Sigmoid colon (tissue), 6 donors: ENCODE measurements at regions not wholly inside any gene's neighbourhood (a gene's known extent, or its start where the extent isn't known, plus 50 kb on each side); places are given as distances from the start of the nearest gene placed in this dataset.

Experiments
- DNase-seq: peaks from one replicate; pipeline ENCODE4 v3.0.0-alpha.2; 2019
- H3K27ac ChIP-seq, 4 donors: fragments of 200-600 bp; sonication (generic); one replicate each; pipeline ENCODE4 v1.5.1; 2016 to 2019; ENCODE audit warnings: mild to moderate bottlenecking in 1 of 4
- H3K27me3 ChIP-seq, 3 donors: fragments of 200-600 bp; sonication (generic); one replicate each; pipeline ENCODE4 v1.5.1; 2019; ENCODE audit warnings: mild to moderate bottlenecking in 1 of 3
- H3K36me3 ChIP-seq, 4 donors: fragments of 200-600 bp; sonication (generic); one replicate each; pipeline ENCODE4 v1.5.1; 2016 to 2019
- H3K4me1 ChIP-seq, 4 donors: fragments of 200-600 bp; sonication (generic); one replicate each; pipeline ENCODE4 v1.5.1; 2017 to 2019
- H3K4me3 ChIP-seq, 4 donors: fragments of 200-600 bp; sonication (generic); one replicate each; pipeline ENCODE4 v1.5.1; 2017 to 2019; ENCODE audit warnings: mild to moderate bottlenecking in 2 of 4, moderate library complexity in 1 of 4
- H3K9me3 ChIP-seq, 4 donors: fragments of 200-600 bp in 3 of 4; sonication (generic) in 3 of 4; one replicate each; pipeline versions ENCODE4 v1.5.1 to v1.6.1; 2013 to 2019
- CTCF ChIP-seq, 4 experiments: fragments of 450-650 bp in 3 of 4; fragments of 200-600 bp in 1 of 4; IDR thresholded peaks; one replicate each; pipeline ENCODE4 v1.5.1; 2016 to 2019; ENCODE audit warnings: antibody characterized with exemption in 4 of 4, mild to moderate bottlenecking in 3 of 4, moderate library complexity in 2 of 4
- EP300 ChIP-seq, 4 donors: sonication (generic); formaldehyde crosslinking; IDR thresholded peaks; one replicate each; pipeline ENCODE4 v1.6.1; 2017; ENCODE audit warnings: antibody characterized with exemption in 4 of 4
- POLR2A ChIP-seq, 2 donors: fragments of 450-650 bp; IDR thresholded peaks; one replicate each; pipeline ENCODE4 v1.6.1; 2016; ENCODE audit warnings: antibody characterized with exemption in 2 of 2, mild to moderate bottlenecking in 2 of 2, moderate library complexity in 2 of 2
- POLR2AphosphoS5 ChIP-seq, 4 donors: sonication (generic); formaldehyde crosslinking; IDR thresholded peaks; one replicate each; pipeline ENCODE4 v1.6.1; 2017; ENCODE audit warnings: antibody characterized with exemption in 4 of 4
- whole genome bisulfite sequencing, 2 donors: extraction: QIAGEN DNeasy Blood & Tissue Kit; methylation state at CpG; one replicate each; pipeline ENCODE4 v1.1.7; 2013; 5-methylcytosine and 5-hydroxymethylcytosine counted together
- intact Hi-C: fragments of 100-400 bp; cut with DNase I; formaldehyde crosslinking; loops from one replicate; pipeline ENCODE4 v1.15.1; 2023
- donor health status: healthy with polysubstance abuse.
- donor health status: healthy.

GRCh38 chr2:187826023-187826422 lies 271.8 kb upstream of the TFPI start:
- Histone ChIP-seq H3K36me3 (no peaks in the 10 kb centered on the region), H3K27ac (no peak overlapping the region), H3K27me3 (no peaks in the 10 kb centered on the region), H3K4me3 (no peak overlapping the region), H3K4me1 (no peaks in the 10 kb centered on the region), H3K9me3 (no peaks in the 10 kb centered on the region)
- intact Hi-C loops, result no loop called here
- DNase-seq, result no peak
- 50 to 76% methylated on average over 2 of the region's 2 CpGs for WGBS, 2 donors
- TF ChIP-seq POLR2A (IDR thresholded peaks at IDR 0.05) (no peak), CTCF (IDR thresholded peaks at IDR 0.05) (no peak), POLR2AphosphoS5 (IDR thresholded peaks at IDR 0.05) (no peak), EP300 (IDR thresholded peaks at IDR 0.05) (no peak)

GRCh38 chr2:187834787-187835186 lies 280.6 kb upstream of the TFPI start:
- DNase-seq, result no peak
- Histone ChIP-seq H3K9me3 (no peaks in the 10 kb centered on the region), H3K4me1 (no peaks in the 10 kb centered on the region), H3K27me3 (no peaks in the 10 kb centered on the region), H3K27ac (no peak overlapping the region), H3K36me3 (no peaks in the 10 kb centered on the region), H3K4me3 (no peak overlapping the region)
- 95% methylated on average over 5 of the region's 5 CpGs for WGBS, 2 donors
- intact Hi-C loops, result no loop called here
- TF ChIP-seq CTCF (IDR thresholded peaks at IDR 0.05) (no peak), POLR2A (IDR thresholded peaks at IDR 0.05) (no peak), EP300 (IDR thresholded peaks at IDR 0.05) (no peak), POLR2AphosphoS5 (IDR thresholded peaks at IDR 0.05) (no peak)

GRCh38 chr2:187838690-187839089 lies 284.5 kb upstream of the TFPI start:
- intact Hi-C loops, result no loop called here
- 84 to 86% methylated on average over 1 of the region's 1 CpG for WGBS, 2 donors
- DNase-seq, result no peak
- H3K4me3 ChIP-seq, result no peak overlapping the region
- TF ChIP-seq POLR2A (IDR thresholded peaks at IDR 0.05), result no peak
- no peak for TF ChIP-seq POLR2AphosphoS5 (IDR thresholded peaks at IDR 0.05)
- TF ChIP-seq EP300 (IDR thresholded peaks at IDR 0.05), result no peak
- no peak for TF ChIP-seq CTCF (IDR thresholded peaks at IDR 0.05)
- no peaks in the 10 kb centered on the region for H3K27me3 ChIP-seq
- H3K27ac ChIP-seq, result no peak overlapping the region
- H3K36me3 ChIP-seq, result no peaks in the 10 kb centered on the region
- H3K4me1 ChIP-seq, result no peaks in the 10 kb centered on the region
- H3K9me3 ChIP-seq, result no peaks in the 10 kb centered on the region

GRCh38 chr2:187842315-187842714 lies 288.1 kb upstream of the TFPI start:
- intact Hi-C loops, result no loop called here

More at GRCh38 chr2:187842315-187842714, 288.1 kb upstream of the TFPI start:
- H3K27ac ChIP-seq, result no peak overlapping the region
- no peak overlapping the region for H3K4me3 ChIP-seq
- WGBS, 2 donors, result 93 to 94% methylated on average over 4 of the region's 4 CpGs
- no peak for DNase-seq
- no peaks in the 10 kb centered on the region for H3K9me3 ChIP-seq
- no peaks in the 10 kb centered on the region for H3K4me1 ChIP-seq
- H3K36me3 ChIP-seq, result no peaks in the 10 kb centered on the region
- no peaks in the 10 kb centered on the region for H3K27me3 ChIP-seq
- no peak for TF ChIP-seq POLR2A (IDR thresholded peaks at IDR 0.05)
- no peak for TF ChIP-seq EP300 (IDR thresholded peaks at IDR 0.05)
- no peak for TF ChIP-seq POLR2AphosphoS5 (IDR thresholded peaks at IDR 0.05)
- no peak for TF ChIP-seq CTCF (IDR thresholded peaks at IDR 0.05)
